HepG2 (cell line): ENCODE measurements at regions not wholly inside any gene's neighbourhood (a gene's known extent, or its start where the extent isn't known, plus 50 kb on each side); places are given as distances from the start of the nearest gene placed in this dataset.

Experiments used
- ATAC-seq: fragments of 200-7000 bp; cut with Tn5 transposase; 3 replicates; pipeline ENCODE4 v1.9.1; 2020; ENCODE audit warnings: mild to moderate bottlenecking, moderate library complexity
- BruUV-seq: library from RNA; stranded (reverse); fragments of 400-500 nt; replicated peaks from 2 replicates; lab custom pipeline; 2021; lab: Mats Ljungman, UMichigan
- CTCF ChIA-PET: fragments of 300-600 bp; formaldehyde crosslinking; extraction: SDS; loops from one replicate; lab custom pipeline; 2021; ENCODE audit warnings: low total read pairs, inconsistent platforms, low intra/inter-chr PET ratio; lab: Yijun Ruan, JAX
- POLR2A ChIA-PET: fragments of 350-600 bp; sonication (Branson Sonifier 250); formaldehyde crosslinking; loops from one replicate; lab custom pipeline; 2020; ENCODE audit warnings: antibody characterized with exemption, inconsistent platforms; lab: Yijun Ruan, JAX
- DNase-seq: peaks from one replicate; pipeline ENCODE4 v3.0.0-alpha.2; 2015; ENCODE audit warnings: low spot score
- FAIRE-seq: peaks from 3 replicates; lab custom pipeline; 2011; peaks lifted over from hg19 to GRCh38; lab: Jason Lieb, UNC
- H2AFZ ChIP-seq: one replicate; pipeline ENCODE4 v1.6.1; 2011; ENCODE audit warnings: low read length, inconsistent platforms
- H3K27ac ChIP-seq: fragments of 300-600 bp; 3 replicates; pipeline ENCODE4 v1.8.0; 2011; ENCODE audit warnings: mixed run types, mild to moderate bottlenecking, mixed read lengths, low read length, inconsistent platforms; ENCODE audit not compliant: insufficient read depth; ENCODE audit errors: extremely low read length
- H3K27me3 ChIP-seq, 2 experiments: fragments of 200-600 bp in 1 of 2; 2 replicates in 1 of 2; 3 replicates in 1 of 2; pipeline versions ENCODE4 v1.6.0 to v1.8.0; 2011; ENCODE audit warnings: low read length in 2 of 2, mild to moderate bottlenecking in 2 of 2, moderate library complexity in 2 of 2, inconsistent platforms in 1 of 2; ENCODE audit not compliant: insufficient read depth in 2 of 2, control insufficient read depth in 1 of 2
- H3K36me3 ChIP-seq, 2 experiments: fragments of 200-600 bp in 1 of 2; replicated peaks in 1 of 2; 2 replicates in 1 of 2; 3 replicates in 1 of 2; pipeline versions ENCODE4 v1.5.1 to v1.8.0; 2011; ENCODE audit warnings: low read length in 2 of 2, inconsistent platforms in 1 of 2; ENCODE audit not compliant: insufficient read depth in 2 of 2, control insufficient read depth in 1 of 2
- H3K4me1 ChIP-seq: 2 replicates; pipeline ENCODE4 v1.5.1; 2012; ENCODE audit warnings: low read length, inconsistent platforms; ENCODE audit not compliant: insufficient read depth
- H3K4me2 ChIP-seq: 2 replicates; pipeline ENCODE4 v1.6.0; 2011; ENCODE audit warnings: low read depth, low read length, inconsistent platforms
- H3K4me3 ChIP-seq, 3 experiments: fragments of 200-600 bp in 1 of 3; sonication (generic), shearing (Covaris generic) in 1 of 3; replicated peaks in 1 of 3; 2 replicates each; pipeline ENCODE4 v1.5.1; 2011 to 2016; ENCODE audit warnings: low read length in 3 of 3, inconsistent platforms in 2 of 3, low read depth in 2 of 3, mild to moderate bottlenecking in 2 of 3, control low read depth in 1 of 3, mixed read lengths in 1 of 3; ENCODE audit not compliant: insufficient read depth in 1 of 3
- H3K79me2 ChIP-seq: one replicate; pipeline ENCODE4 v1.6.1; 2011; ENCODE audit warnings: low read length, inconsistent platforms; ENCODE audit not compliant: insufficient read depth
- H3K9ac ChIP-seq: 2 replicates; pipeline ENCODE4 v1.6.0; 2011; ENCODE audit warnings: mild to moderate bottlenecking, low read depth, low read length, inconsistent platforms; ENCODE audit not compliant: insufficient read depth
- H3K9me3 ChIP-seq: 2 replicates; pipeline ENCODE4 v1.5.1; 2012; ENCODE audit warnings: mild to moderate bottlenecking, low read length
- H4K20me1 ChIP-seq: 2 replicates; pipeline ENCODE4 v1.6.0; 2011; ENCODE audit warnings: inconsistent platforms, mild to moderate bottlenecking, low read length, moderate library complexity; ENCODE audit not compliant: insufficient read depth
- ARHGAP35 ChIP-seq: sonication (generic); formaldehyde crosslinking; IDR thresholded peaks from 2 replicates; pipeline ENCODE4 v1.9.0; 2022; ENCODE audit warnings: mild to moderate bottlenecking, inconsistent platforms, moderate library complexity, missing genetic modification reagents, borderline replicate concordance
- ATM ChIP-seq: fragments of 450-650 bp; IDR thresholded peaks from 2 replicates; pipeline ENCODE4 v1.7.1; 2017; ENCODE audit warnings: mild to moderate bottlenecking, borderline replicate concordance
- GATAD2A ChIP-seq: IDR thresholded peaks from 2 replicates; pipeline ENCODE4 v1.6.1; 2016
- HNF4G ChIP-seq, 2 experiments: sonication (generic) in 1 of 2; formaldehyde crosslinking in 1 of 2; IDR thresholded peaks; 2 replicates each; pipeline versions ENCODE4 v1.4.0 to v1.6.1; 2011 to 2020; ENCODE audit warnings: borderline replicate concordance in 2 of 2, low read depth in 2 of 2, mild to moderate bottlenecking in 2 of 2, low read length in 1 of 2, missing genetic modification reagents in 1 of 2, moderate library complexity in 1 of 2
- TBX2 ChIP-seq: sonication (generic); formaldehyde crosslinking; IDR thresholded peaks from 2 replicates; pipeline ENCODE4 v1.5.0; 2020; ENCODE audit warnings: missing genetic modification reagents, mild to moderate bottlenecking, borderline replicate concordance
- ZFAT ChIP-seq: sonication (generic); formaldehyde crosslinking; conservative IDR thresholded peaks from 2 replicates; pipeline ENCODE4 v1.8.1; 2023; ENCODE audit warnings: missing genetic modification reagents, inconsistent platforms
- ZKSCAN5 ChIP-seq: sonication (generic); formaldehyde crosslinking; IDR thresholded peaks from 2 replicates; pipeline ENCODE4 v1.5.1; 2020; ENCODE audit warnings: mild to moderate bottlenecking, missing genetic modification reagents
- ZKSCAN8 ChIP-seq: IDR thresholded peaks from 2 replicates; pipeline ENCODE4 v1.6.1; 2016; ENCODE audit warnings: borderline replicate concordance, missing genetic modification reagents, missing compliant biosample characterization
- ZMAT3 ChIP-seq: sonication (generic); formaldehyde crosslinking; conservative IDR thresholded peaks from 2 replicates; pipeline ENCODE4 v1.7.0; 2021; ENCODE audit warnings: missing genetic modification reagents
- ZNF263 ChIP-seq: sonication (generic); formaldehyde crosslinking; IDR thresholded peaks from 2 replicates; pipeline ENCODE4 v1.4.0; 2020; ENCODE audit warnings: missing genetic modification reagents
- ZNF616 ChIP-seq: sonication (generic); formaldehyde crosslinking; IDR thresholded peaks from 2 replicates; pipeline ENCODE4 v1.5.0; 2020; ENCODE audit warnings: low read depth, mild to moderate bottlenecking, missing genetic modification reagents
- WGBS: methylation state at CpG from one replicate; pipeline ENCODE4 v1.1.6; 2017; ENCODE audit warnings: low lambda C conversion rate; 5-methylcytosine and 5-hydroxymethylcytosine counted together
- in situ Hi-C: cut with HindIII; loops from 2 replicates; pipeline ENCODE4 v1.10.0; 2017; ENCODE audit warnings: low pct_unique_long_range_greater_than_20kb; ENCODE audit not compliant: extremely low pct_ligation_motif_present
- intact Hi-C: fragments of 100-400 bp; cut with micrococcal nuclease; formaldehyde crosslinking; loops from one replicate; pipeline ENCODE4 v1.10.0; 2022; ENCODE audit not compliant: unreplicated experiment
- TF ChIP-seq, protein P1 (sequence below): sonication (generic); formaldehyde crosslinking; IDR thresholded peaks from 2 replicates; pipeline ENCODE4 v1.4.0; 2020; ENCODE audit warnings: missing genetic modification reagents, borderline replicate concordance
- TF ChIP-seq, protein P2 (sequence below): sonication (generic); formaldehyde crosslinking; IDR thresholded peaks from 2 replicates; pipeline ENCODE4 v1.4.0; 2020; ENCODE audit warnings: missing genetic modification reagents
- TF ChIP-seq, protein P3 (sequence below): fragments of 450-650 bp; IDR thresholded peaks from 2 replicates; pipeline ENCODE4 v1.6.1; 2017; ENCODE audit warnings: mild to moderate bottlenecking
- TF ChIP-seq, protein P4 (sequence below): sonication (generic); formaldehyde crosslinking; IDR thresholded peaks from 2 replicates; pipeline ENCODE4 v1.4.0; 2020; ENCODE audit warnings: missing genetic modification reagents

DNA sequence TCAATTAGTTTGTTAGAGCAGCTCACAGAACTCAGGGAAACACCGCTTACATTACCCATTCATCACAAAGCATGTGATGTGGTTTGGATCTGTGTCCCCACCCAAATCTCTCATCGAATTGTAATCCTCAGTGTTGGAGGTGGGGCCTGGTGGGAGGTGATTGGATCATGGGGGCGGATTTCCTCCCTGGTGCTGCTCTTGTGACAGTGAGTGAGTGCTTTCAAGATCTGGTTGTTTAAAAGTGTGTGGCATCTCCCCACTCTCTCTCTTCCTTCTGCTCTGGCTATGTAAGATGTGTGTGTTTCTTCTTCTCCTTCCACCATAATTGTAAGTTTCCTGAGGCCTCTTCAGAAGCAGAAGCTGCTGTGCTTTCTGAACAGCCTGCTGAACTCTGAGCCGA lies 63.5 kb upstream of the AGPS start:
- intact Hi-C loops = no loop called here
- TF ChIP-seq ZNF616 (CRISPR knock-in tag) (no peak), ZFAT (CRISPR knock-in tag) (no peak), ZKSCAN5 (CRISPR knock-in tag) (no peak), GATAD2A (CRISPR knock-in tag) (no peak), ZMAT3 (CRISPR knock-in tag) (no peak), TBX2 (CRISPR knock-in tag) (no peak), ZNF263 (no peak), ATM (no peak), ZKSCAN8 (CRISPR knock-in tag) (no peak), ARHGAP35 (no peak), HNF4G (IDR thresholded peaks at IDR 0.05; ENCODE audit: borderline replicate concordance, low read depth, low read length) (no peak), HNF4G (CRISPR knock-in tag; IDR thresholded peaks at IDR 0.05; ENCODE audit: borderline replicate concordance, low read depth) (no peak)
- TF ChIP-seq, protein P1, sequence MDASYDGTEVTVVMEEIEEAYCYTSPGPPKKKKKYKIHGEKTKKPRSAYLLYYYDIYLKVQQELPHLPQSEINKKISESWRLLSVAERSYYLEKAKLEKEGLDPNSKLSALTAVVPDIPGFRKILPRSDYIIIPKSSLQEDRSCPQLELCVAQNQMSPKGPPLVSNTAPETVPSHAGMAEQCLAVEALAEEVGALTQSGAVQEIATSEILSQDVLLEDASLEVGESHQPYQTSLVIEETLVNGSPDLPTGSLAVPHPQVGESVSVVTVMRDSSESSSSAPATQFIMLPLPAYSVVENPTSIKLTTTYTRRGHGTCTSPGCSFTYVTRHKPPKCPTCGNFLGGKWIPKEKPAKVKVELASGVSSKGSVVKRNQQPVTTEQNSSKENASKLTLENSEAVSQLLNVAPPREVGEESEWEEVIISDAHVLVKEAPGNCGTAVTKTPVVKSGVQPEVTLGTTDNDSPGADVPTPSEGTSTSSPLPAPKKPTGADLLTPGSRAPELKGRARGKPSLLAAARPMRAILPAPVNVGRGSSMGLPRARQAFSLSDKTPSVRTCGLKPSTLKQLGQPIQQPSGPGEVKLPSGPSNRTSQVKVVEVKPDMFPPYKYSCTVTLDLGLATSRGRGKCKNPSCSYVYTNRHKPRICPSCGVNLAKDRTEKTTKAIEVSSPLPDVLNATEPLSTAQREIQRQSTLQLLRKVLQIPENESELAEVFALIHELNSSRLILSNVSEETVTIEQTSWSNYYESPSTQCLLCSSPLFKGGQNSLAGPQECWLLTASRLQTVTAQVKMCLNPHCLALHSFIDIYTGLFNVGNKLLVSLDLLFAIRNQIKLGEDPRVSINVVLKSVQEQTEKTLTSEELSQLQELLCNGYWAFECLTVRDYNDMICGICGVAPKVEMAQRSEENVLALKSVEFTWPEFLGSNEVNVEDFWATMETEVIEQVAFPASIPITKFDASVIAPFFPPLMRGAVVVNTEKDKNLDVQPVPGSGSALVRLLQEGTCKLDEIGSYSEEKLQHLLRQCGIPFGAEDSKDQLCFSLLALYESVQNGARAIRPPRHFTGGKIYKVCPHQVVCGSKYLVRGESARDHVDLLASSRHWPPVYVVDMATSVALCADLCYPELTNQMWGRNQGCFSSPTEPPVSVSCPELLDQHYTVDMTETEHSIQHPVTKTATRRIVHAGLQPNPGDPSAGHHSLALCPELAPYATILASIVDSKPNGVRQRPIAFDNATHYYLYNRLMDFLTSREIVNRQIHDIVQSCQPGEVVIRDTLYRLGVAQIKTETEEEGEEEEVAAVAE (CRISPR knock-in tag) = no peak
- TF ChIP-seq, protein P2, sequence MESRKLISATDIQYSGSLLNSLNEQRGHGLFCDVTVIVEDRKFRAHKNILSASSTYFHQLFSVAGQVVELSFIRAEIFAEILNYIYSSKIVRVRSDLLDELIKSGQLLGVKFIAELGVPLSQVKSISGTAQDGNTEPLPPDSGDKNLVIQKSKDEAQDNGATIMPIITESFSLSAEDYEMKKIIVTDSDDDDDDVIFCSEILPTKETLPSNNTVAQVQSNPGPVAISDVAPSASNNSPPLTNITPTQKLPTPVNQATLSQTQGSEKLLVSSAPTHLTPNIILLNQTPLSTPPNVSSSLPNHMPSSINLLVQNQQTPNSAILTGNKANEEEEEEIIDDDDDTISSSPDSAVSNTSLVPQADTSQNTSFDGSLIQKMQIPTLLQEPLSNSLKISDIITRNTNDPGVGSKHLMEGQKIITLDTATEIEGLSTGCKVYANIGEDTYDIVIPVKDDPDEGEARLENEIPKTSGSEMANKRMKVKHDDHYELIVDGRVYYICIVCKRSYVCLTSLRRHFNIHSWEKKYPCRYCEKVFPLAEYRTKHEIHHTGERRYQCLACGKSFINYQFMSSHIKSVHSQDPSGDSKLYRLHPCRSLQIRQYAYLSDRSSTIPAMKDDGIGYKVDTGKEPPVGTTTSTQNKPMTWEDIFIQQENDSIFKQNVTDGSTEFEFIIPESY = no peak
- TF ChIP-seq, protein P3, sequence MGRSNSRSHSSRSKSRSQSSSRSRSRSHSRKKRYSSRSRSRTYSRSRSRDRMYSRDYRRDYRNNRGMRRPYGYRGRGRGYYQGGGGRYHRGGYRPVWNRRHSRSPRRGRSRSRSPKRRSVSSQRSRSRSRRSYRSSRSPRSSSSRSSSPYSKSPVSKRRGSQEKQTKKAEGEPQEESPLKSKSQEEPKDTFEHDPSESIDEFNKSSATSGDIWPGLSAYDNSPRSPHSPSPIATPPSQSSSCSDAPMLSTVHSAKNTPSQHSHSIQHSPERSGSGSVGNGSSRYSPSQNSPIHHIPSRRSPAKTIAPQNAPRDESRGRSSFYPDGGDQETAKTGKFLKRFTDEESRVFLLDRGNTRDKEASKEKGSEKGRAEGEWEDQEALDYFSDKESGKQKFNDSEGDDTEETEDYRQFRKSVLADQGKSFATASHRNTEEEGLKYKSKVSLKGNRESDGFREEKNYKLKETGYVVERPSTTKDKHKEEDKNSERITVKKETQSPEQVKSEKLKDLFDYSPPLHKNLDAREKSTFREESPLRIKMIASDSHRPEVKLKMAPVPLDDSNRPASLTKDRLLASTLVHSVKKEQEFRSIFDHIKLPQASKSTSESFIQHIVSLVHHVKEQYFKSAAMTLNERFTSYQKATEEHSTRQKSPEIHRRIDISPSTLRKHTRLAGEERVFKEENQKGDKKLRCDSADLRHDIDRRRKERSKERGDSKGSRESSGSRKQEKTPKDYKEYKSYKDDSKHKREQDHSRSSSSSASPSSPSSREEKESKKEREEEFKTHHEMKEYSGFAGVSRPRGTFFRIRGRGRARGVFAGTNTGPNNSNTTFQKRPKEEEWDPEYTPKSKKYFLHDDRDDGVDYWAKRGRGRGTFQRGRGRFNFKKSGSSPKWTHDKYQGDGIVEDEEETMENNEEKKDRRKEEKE = no peak
- TF ChIP-seq, protein P4, sequence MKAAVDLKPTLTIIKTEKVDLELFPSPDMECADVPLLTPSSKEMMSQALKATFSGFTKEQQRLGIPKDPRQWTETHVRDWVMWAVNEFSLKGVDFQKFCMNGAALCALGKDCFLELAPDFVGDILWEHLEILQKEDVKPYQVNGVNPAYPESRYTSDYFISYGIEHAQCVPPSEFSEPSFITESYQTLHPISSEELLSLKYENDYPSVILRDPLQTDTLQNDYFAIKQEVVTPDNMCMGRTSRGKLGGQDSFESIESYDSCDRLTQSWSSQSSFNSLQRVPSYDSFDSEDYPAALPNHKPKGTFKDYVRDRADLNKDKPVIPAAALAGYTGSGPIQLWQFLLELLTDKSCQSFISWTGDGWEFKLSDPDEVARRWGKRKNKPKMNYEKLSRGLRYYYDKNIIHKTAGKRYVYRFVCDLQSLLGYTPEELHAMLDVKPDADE (CRISPR knock-in tag) = no peak

More for the DNA sequence above, 63.5 kb upstream of the AGPS start:
- Histone ChIP-seq H3K36me3 (peaks cover 3 to 12% of the 10 kb centered on the region in 2 experiments; a peak in 1 of 5 replicates), H3K27ac (no peak overlapping the region), H3K4me2 (no peak overlapping the region), H3K4me1 (peaks cover 52% of the 10 kb centered on the region), H2AFZ (no peak overlapping the region), H4K20me1 (no peaks in the 10 kb centered on the region), H3K9ac (no peak overlapping the region), H3K4me3 (no peak overlapping the region), H3K9me3 (no peaks in the 10 kb centered on the region), H3K79me2 (no peaks in the 10 kb centered on the region), H3K27me3 (no peaks in the 10 kb centered on the region)
- ChIA-PET CTCF (no interaction called here), POLR2A (interaction anchor here (1.7 to 1.8 kb wide), 2 partner anchors 65 to 165 kb away, joined by 6 to 16 read pairs; partner anchors contain the start of gene NFE2L2)
- BruUV-seq = no TSS peak
- no peak for FAIRE-seq
- no peak for ATAC-seq
- in situ Hi-C loops = no loop called here
- no peak for DNase-seq
- whole genome bisulfite sequencing = 96% methylated on average over 4 of the region's 4 CpGs
